Pancreas (tissue), 10 donors: ENCODE measurements at regions not wholly inside any gene's neighbourhood (a gene's known extent, or its start where the extent isn't known, plus 50 kb on each side); places are given as distances from the start of the nearest gene placed in this dataset.

ENCODE experiments used
- ATAC-seq, 4 donors: fragments of 200-7000 bp; cut with Tn5 transposase; one replicate each; pipeline versions ENCODE4 v1.8.0 to v1.9.1; 2020; ENCODE audit warnings: mild to moderate bottlenecking in 4 of 4, moderate library complexity in 4 of 4
- DNase-seq, 6 donors: peaks; one replicate each; pipeline ENCODE4 v3.0.0-alpha.2; 2020
- FAIRE-seq: peaks from 2 replicates; lab custom pipeline; 2012; peaks lifted over from hg19 to GRCh38; lab: Jason Lieb, UNC
- H3K27ac ChIP-seq, 4 donors: fragments of 200-600 bp; sonication (generic); 1 replicate in 3 of 4; 2 replicates in 1 of 4; pipeline versions ENCODE4 v1.5.0 to v1.8.0; 2020
- H3K27me3 ChIP-seq, 4 donors: fragments of 200-600 bp; one replicate each; pipeline ENCODE4 v1.8.0; 2021
- H3K36me3 ChIP-seq, 3 donors: fragments of 200-600 bp; sonication (generic) in 1 of 3; one replicate each; pipeline versions ENCODE4 v1.5.0 to v1.8.0; 2020 to 2021
- H3K4me1 ChIP-seq, 3 donors: fragments of 200-600 bp; one replicate each; pipeline ENCODE4 v1.8.0; 2021
- H3K4me3 ChIP-seq, 4 donors: fragments of 200-600 bp; sonication (generic) in 2 of 4; one replicate each; pipeline versions ENCODE4 v1.5.0 to v1.8.0; 2020 to 2021
- H3K9me3 ChIP-seq, 4 donors: fragments of 200-600 bp; one replicate each; pipeline ENCODE4 v1.8.0; 2021
- WGBS, 2 donors: extraction: QIAGEN DNeasy Blood & Tissue Kit; methylation state at CpG; one replicate each; pipeline ENCODE4 v1.1.7; 2013; 5-methylcytosine and 5-hydroxymethylcytosine counted together
- intact Hi-C, 3 donors: fragments of 100-400 bp; cut with DNase I; formaldehyde crosslinking; loops; one replicate each; pipeline versions ENCODE4 v1.11.1 to v1.14.2; 2022
- TF ChIP-seq, protein P1 (sequence below), 4 donors: fragments of 200-600 bp; sonication (generic) in 3 of 4; IDR thresholded peaks; one replicate each; pipeline versions ENCODE4 v1.5.0 to v1.8.0; 2021; ENCODE audit warnings: antibody characterized with exemption in 4 of 4
- donor health status: healthy with polysubstance abuse.
- donor health status: DM: no; HTN: no; CAD: no; lungs with moderate emphysema.
- donor health status: DM: no; HTN: no; CAD: no.
- donor health status: control.
- donor health status: control.
- donor health status: Bipolar disorder and iron deficiency.
- donor health status: DM: yes; HTN: yes; CAD: no.
- donor health status: DM: no; HTN: no; CAD: no.
- donor health status: DM: no; HTN: no; CAD: no.
- donor health status: DM: yes; HTN: yes; CAD: no.

DNA sequence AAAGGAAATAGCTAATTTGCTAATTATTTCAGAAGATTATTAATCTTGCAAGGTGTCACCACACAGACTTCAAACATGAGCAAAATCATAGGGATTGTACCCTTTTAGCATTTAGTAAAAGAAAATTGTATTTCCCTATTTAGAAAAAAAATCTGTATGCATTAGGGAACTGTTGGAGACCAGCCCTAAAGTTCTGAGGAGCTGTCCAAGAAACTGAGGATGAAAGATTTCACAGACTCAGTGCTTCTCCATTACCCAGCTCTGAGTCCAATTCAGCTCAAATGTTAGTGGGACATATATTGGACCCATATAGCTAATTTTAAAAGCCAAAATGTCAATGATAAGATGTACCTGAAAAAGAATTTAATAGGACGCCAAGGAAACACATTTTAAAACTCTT, 271.7 kb downstream of the SNX10 start:
- no peaks in the 10 kb centered on the region for H3K9me3 ChIP-seq
- TF ChIP-seq, protein P1, sequence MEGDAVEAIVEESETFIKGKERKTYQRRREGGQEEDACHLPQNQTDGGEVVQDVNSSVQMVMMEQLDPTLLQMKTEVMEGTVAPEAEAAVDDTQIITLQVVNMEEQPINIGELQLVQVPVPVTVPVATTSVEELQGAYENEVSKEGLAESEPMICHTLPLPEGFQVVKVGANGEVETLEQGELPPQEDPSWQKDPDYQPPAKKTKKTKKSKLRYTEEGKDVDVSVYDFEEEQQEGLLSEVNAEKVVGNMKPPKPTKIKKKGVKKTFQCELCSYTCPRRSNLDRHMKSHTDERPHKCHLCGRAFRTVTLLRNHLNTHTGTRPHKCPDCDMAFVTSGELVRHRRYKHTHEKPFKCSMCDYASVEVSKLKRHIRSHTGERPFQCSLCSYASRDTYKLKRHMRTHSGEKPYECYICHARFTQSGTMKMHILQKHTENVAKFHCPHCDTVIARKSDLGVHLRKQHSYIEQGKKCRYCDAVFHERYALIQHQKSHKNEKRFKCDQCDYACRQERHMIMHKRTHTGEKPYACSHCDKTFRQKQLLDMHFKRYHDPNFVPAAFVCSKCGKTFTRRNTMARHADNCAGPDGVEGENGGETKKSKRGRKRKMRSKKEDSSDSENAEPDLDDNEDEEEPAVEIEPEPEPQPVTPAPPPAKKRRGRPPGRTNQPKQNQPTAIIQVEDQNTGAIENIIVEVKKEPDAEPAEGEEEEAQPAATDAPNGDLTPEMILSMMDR (IDR thresholded peaks at IDR 0.05): no peak
- no peak for DNase-seq
- H3K4me3 ChIP-seq: no peak overlapping the region
- no peaks in the 10 kb centered on the region for H3K4me1 ChIP-seq
- no peaks in the 10 kb centered on the region for H3K36me3 ChIP-seq
- ATAC-seq: no peak
- H3K27me3 ChIP-seq: no peaks in the 10 kb centered on the region
- intact Hi-C loops: no loop called here
- H3K27ac ChIP-seq: no peak overlapping the region
- WGBS, 2 donors: 62 to 74% methylated on average over 1 of the region's 1 CpG
- FAIRE-seq: no peak

DNA sequence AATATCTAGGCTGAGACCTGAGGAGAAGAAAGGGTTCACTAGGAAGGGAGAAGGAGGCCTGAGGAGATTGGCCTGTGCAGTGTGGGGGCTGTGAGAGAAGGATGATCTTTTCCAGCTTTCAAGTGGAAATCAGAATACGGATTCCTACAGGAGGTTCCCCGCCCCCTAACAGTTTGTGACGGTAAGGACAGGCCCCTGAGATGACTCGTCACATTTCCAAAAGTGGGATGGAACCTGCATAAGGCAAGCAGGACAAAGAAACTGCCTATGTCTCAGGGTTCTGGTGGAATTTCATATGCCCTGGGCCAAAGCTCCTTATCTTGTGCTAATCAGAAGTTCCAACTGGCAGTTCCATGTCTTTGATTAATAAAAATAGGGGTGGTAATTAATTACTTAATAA, 275.6 kb downstream of the SNX10 start:
- intact Hi-C loops: no loop called here
- no peaks in the 10 kb centered on the region for H3K36me3 ChIP-seq
- no peaks in the 10 kb centered on the region for H3K9me3 ChIP-seq
- FAIRE-seq (no peak), DNase-seq (no peak), ATAC-seq (no peak)
- no peak overlapping the region for H3K27ac ChIP-seq
- H3K27me3 ChIP-seq: no peaks in the 10 kb centered on the region
- H3K4me1 ChIP-seq: no peaks in the 10 kb centered on the region
- TF ChIP-seq, protein P1 (IDR thresholded peaks at IDR 0.05): no peak
- no peak overlapping the region for H3K4me3 ChIP-seq
- WGBS, 2 donors: 71 to 73% methylated on average over 4 of the region's 4 CpGs

DNA sequence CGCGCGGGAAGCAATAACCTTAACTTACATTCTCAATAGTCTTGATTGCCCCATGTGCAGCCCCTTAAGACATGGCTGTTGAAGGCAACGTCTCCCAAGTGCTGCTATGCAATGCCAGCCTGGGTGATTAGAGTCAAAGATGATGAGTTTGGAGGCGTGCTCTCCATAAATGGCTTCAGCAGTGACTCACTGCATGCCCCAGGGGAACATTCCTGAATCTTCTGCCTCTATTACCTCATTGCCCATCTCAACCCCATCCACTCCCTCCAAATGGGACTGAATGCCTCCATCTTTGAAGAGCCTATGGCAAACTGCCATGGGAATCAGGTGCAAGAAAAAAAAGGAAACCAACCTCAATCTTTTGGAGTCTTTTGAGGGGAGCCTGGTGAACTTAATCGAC, 282.8 kb downstream of the SNX10 start:
- TF ChIP-seq, protein P1 (IDR thresholded peaks at IDR 0.05): no peak
- H3K27ac ChIP-seq: no peak overlapping the region
- no peaks in the 10 kb centered on the region for H3K4me1 ChIP-seq
- no peaks in the 10 kb centered on the region for H3K9me3 ChIP-seq
- no peaks in the 10 kb centered on the region for H3K27me3 ChIP-seq
- DNase-seq: no peak
- WGBS, 2 donors: 85 to 87% methylated on average over 6 of the region's 6 CpGs
- no peak overlapping the region for H3K4me3 ChIP-seq
- no peaks in the 10 kb centered on the region for H3K36me3 ChIP-seq
- no peak for FAIRE-seq
- intact Hi-C loops: no loop called here
- no peak for ATAC-seq

DNA sequence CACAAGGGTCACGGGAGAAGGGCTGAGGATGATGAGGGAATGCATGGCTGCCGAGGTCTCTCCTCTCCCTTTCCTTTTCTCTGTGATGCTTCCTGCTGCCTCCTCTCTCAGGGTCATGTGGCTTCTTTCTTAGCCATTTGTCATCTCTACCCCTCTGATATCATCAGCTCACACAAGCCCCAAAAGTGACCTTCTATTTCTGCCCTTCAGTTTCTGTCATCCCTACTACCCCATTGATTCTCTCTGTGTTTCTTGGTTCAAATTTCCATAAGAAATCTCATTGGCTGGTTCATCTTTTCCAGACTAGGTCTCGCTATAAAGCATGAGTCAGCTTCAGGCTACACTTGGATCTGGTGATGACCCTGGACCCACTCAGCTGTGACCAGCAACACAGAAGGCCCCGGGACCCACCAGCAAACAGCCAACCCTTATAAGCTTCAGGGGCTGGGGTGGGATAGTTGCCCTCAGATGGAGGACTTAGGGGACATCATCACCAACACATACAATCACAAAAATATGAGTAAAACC, 284.3 kb downstream of the SKAP2 start:
- DNase-seq (no peak), FAIRE-seq (no peak), ATAC-seq (no peak)
- TF ChIP-seq, protein P1 (IDR thresholded peaks at IDR 0.05): no peak
- H3K27ac ChIP-seq: no peak overlapping the region
- H3K9me3 ChIP-seq: no peaks in the 10 kb centered on the region
- intact Hi-C loops: no loop called here
- H3K27me3 ChIP-seq: no peaks in the 10 kb centered on the region
- 87 to 91% methylated on average over 4 of the region's 4 CpGs for WGBS, 2 donors
- H3K4me1 ChIP-seq: no peaks in the 10 kb centered on the region
- H3K4me3 ChIP-seq: no peak overlapping the region
- H3K36me3 ChIP-seq: no peaks in the 10 kb centered on the region

DNA sequence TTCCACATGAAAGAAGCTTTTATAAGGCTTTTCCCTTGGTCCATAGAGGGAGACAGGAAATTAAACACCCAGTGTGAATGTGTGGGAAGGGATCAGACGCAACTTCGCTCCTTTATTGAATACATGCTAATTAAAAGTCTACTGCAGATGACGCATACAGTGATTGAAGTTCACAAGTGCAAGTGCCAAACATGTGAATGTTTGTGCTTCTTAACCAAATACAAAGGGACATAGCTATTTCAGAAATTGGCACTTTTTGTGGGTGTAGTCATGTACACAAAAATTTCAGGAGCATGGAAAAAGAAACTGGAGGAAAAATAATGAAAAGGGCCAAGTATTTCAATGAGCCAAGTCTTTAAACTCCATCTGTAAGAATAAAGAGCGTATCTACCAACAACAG, 283.7 kb downstream of the SKAP2 start:
- Histone ChIP-seq H3K36me3 (no peaks in the 10 kb centered on the region), H3K27me3 (no peaks in the 10 kb centered on the region), H3K4me1 (no peaks in the 10 kb centered on the region), H3K4me3 (no peak overlapping the region), H3K9me3 (no peaks in the 10 kb centered on the region), H3K27ac (no peak overlapping the region)
- WGBS, 2 donors: 90 to 95% methylated on average over 4 of the region's 4 CpGs
- no peak for ATAC-seq
- no peak for DNase-seq
- no peak for FAIRE-seq
- intact Hi-C loops: no loop called here
- TF ChIP-seq, protein P1 (IDR thresholded peaks at IDR 0.05): no peak
